GM18519 (cell line): ENCODE measurements at regions not wholly inside any gene's neighbourhood (a gene's known extent, or its start where the extent isn't known, plus 50 kb on each side); places are given as distances from the start of the nearest gene placed in this dataset.
"Not testable (repeated sequence)": the region's sequence is repeated elsewhere in the genome, so short reads cannot be mapped to it uniquely, and the experiment has no call there.

ENCODE experiments used
- ATAC-seq: cut with Tn5 transposase; IDR thresholded peaks from one replicate; pipeline ENCODE4 v1.9.1; 2021; ENCODE audit warnings: mild to moderate bottlenecking, moderate library complexity; ENCODE audit not compliant: unreplicated experiment, low FRiP score

DNA sequence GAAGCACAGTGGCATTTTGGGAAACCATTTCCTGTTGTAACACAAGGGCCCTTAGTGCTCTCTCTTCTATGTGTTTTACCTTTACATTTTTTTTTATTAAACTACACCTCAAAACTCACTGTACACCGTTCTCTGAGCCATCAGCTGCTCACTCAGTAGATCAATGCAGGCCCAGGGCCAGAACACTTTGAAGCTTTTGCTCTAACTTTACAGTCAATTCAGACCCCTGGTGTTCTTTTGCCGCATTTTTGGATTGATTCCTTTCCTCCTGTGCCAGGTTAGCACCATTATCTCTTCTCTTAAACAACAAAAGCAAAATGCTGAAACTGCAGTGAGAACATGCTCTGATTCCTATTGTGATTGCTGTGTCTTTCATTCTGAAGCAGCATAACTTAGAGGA lies 269.8 kb upstream of the RGMB start:
- no peak for ATAC-seq

DNA sequence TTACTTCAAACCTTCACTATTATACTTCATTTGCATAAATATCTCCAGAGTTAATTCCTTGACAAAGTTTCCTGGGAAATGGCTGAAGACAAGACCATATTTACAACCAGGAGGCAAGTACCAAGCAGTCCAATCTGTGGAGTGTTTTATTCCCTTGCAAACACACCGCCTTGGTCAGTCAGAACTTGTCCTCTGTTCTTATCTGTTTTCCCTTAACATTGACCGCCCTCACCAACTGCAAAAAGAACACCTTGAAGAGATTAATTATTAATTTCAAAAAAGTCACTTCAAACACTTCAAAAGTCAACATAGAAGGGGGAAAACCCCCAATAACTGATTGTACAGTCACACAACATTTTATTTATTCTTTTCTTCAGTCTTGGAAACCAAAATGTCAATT lies 269.0 kb upstream of the RGMB start:
- ATAC-seq: no peak

- ATAC-seq: no peak
These were observed 263.1 kb upstream of the RGMB start for GRCh38 chr5:98510143-98510985.

DNA sequence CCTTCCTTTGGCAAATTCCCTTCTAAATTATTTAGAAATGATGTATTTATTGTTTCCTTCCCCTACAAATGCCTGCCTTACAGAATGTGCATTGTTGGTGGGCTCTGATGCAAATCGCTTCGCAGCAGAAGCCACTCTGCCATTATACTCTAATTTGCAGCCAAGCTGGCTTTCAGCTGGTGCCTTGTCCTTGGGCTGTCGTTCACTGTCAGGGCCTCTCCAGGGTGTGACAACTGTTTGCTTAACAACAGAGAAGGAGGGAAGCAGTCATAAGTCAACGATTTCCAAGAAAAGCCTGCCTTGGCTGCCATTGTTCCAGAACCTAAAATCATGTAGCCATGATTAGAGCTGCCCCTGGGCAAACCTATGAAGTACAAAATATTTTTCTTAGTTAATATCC lies 260.1 kb upstream of the RGMB start:
- no peak for ATAC-seq

- ATAC-seq: no peak
These were observed 259.2 kb upstream of the RGMB start for GRCh38 chr5:98514215-98514614.

GRCh38 chr5:98516701-98517100 lies 256.8 kb upstream of the RGMB start:
- no peak for ATAC-seq

GRCh38 chr5:98517560-98518366 lies 255.7 kb upstream of the RGMB start:
- no peak for ATAC-seq

- ATAC-seq: no peak
These were observed 254.7 kb upstream of the RGMB start for GRCh38 chr5:98518754-98519153.

DNA sequence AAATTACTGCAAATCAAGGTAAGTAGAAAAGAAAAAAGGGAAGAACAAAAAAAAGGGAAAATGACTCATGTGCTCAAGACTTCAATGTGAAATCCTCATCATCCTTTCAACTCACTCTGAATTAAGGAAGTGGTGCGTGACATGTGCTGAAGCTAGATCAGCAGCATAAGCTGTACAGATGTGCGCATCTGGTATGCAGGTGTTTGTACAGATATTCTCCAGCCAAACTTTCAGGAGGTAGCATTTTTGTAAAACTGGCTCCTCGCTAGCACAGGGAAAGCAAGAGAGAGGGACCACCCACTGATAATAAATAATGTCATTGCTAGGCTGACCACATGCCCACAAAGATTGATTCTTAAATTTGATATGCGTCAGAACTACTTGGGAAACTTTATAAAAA lies 253.9 kb upstream of the RGMB start:
- ATAC-seq: no peak

DNA sequence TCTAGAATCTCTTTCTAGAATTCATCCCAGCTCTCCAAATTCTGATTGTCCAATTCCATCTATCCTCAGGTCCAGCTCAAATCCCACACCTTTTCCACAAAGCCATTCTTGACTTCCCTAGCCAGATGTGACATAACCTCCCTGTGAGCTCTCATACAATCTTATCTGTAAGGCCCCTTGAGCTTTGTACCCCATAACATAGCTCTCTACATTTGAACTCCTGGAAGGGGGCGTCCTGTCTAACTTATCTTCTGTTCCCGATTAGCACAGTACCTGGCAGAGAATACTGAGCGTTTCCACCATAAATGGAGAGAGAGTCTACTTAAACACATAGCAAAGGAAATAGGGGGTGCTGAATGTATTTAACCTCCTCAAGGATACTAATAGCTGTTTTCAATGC lies 251.6 kb upstream of the RGMB start:
- ATAC-seq: no peak

GRCh38 chr5:98524773-98525172 lies 248.7 kb upstream of the RGMB start:
- ATAC-seq: no peak

- ATAC-seq: no peak
These were observed 245.6 kb upstream of the RGMB start for GRCh38 chr5:98527846-98528245.

GRCh38 chr5:98529321-98529720 lies 244.1 kb upstream of the RGMB start:
- no peak for ATAC-seq

DNA sequence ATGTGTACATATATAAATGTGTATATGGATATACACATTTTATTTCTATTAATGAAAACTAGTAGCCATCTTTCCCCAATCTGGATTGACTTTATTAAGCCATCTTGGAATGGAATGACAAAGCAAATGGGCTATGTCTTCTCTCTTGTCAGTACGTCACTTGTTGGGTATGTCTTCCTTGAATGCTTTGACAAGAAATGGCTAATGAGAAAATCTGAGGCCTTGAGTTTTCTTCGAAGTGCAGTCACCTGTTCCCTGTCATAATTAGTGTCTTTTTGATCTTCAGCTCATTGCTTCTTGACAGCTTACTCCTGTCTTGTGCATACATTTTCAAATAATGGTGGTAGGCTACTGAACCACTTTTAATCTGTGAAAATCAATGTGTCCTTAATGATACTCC lies 243.2 kb upstream of the RGMB start:
- no peak for ATAC-seq

- ATAC-seq: no peak
These were observed 237.6 kb upstream of the RGMB start for GRCh38 chr5:98535901-98536300.

DNA sequence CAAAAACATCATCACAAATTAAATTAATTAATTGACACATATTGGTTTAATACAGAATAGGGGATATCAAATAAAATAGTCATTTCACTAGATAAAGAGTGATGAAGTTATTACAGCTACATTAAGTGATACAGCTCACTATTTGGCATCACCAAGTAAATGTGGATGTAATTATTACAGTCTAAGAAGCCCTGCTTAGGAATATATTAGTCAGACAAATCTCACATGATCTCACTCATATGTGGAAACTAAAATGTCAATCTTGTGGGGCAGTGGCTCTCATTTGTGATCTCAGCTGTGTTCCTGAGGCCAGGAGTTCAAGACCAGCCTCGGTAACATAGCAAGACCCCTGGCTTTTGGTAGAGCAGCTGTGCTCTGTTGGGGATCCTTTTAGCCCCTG lies 233.4 kb upstream of the RGMB start:
- no peak for ATAC-seq

GRCh38 chr5:98541641-98542040 lies 231.8 kb upstream of the RGMB start:
- ATAC-seq: no peak

GRCh38 chr5:98543490-98543889 lies 230.0 kb upstream of the RGMB start:
- no peak for ATAC-seq

GRCh38 chr5:98546924-98547323 lies 226.5 kb upstream of the RGMB start:
- not testable (repeated sequence) for ATAC-seq

DNA sequence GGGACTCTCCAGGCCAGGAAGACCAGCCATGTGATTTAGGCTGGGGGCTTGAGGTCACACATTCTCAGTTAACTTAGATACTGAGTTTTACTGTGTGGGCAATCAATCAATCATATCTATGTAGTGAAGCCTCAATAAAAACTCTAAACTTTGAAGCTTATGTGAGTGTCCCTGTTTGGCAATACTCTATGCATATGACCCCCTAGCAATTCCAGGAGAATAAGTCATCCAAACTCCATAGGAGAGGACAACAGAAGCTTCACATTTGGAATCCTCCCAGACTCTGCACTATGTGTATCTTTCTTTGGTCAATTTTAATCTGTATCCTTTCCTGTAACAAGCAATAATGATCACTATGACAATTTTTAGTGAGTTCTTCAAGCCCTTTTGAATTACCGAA lies 216.8 kb upstream of the RGMB start:
- ATAC-seq: no peak

DNA sequence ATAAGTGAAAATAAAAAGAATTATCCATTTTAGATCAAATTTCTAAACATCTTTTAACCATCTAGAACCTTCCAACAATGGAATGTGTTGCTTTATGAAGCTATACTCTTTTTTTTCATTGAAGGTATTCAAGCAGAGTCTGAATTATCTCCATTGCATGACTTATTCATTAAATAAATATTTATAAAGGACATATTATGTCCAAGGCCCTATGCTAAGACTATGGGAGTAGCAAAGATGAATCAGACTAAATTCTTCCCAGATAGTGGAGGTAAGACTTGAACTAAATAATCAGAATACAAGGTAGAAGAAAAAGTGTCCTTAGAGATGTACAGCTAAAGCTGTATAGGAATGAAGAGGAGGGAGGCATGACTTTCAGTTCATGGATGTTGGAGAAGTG lies 215.5 kb upstream of the RGMB start:
- ATAC-seq: no peak
